Neural cell (in vitro differentiated cells): ENCODE measurements at regions not wholly inside any gene's neighbourhood (a gene's known extent, or its start where the extent isn't known, plus 50 kb on each side); places are given as distances from the start of the nearest gene placed in this dataset.

Experiments used
- H2AFZ ChIP-seq: fragments of 200-600, 300-800 bp; sonication (generic), shearing (Covaris generic); 2 replicates; pipeline ENCODE4 v1.6.0; 2014; ENCODE audit warnings: low read depth, mild to moderate bottlenecking, antibody characterized with exemption, low read length, moderate library complexity
- H3F3A ChIP-seq: fragments of 200-600 bp; shearing (Covaris generic); 2 replicates; pipeline ENCODE4 v1.6.1; 2016; ENCODE audit warnings: mild to moderate bottlenecking, moderate library complexity, mixed read lengths, antibody characterized with exemption, low read length; ENCODE audit not compliant: insufficient read depth, poor library complexity, severe bottlenecking
- H3K27ac ChIP-seq: fragments of 200-600, 300-800 bp; sonication (generic), shearing (Covaris generic); 2 replicates; pipeline ENCODE4 v1.5.1; 2014; ENCODE audit warnings: mild to moderate bottlenecking, low read length, moderate library complexity
- H3K27me3 ChIP-seq: fragments of 300-800, 200-600 bp; sonication (generic), shearing (Covaris generic); 2 replicates; pipeline ENCODE4 v1.6.0; 2014; ENCODE audit warnings: mild to moderate bottlenecking, low read depth, low read length, moderate library complexity; ENCODE audit not compliant: insufficient read depth
- H3K36me3 ChIP-seq: fragments of 300-800, 200-600 bp; sonication (generic), shearing (Covaris generic); 2 replicates; pipeline ENCODE4 v1.5.1; 2014; ENCODE audit warnings: mild to moderate bottlenecking, antibody characterized with exemption, low read length, moderate library complexity; ENCODE audit not compliant: insufficient read depth
- H3K4me2 ChIP-seq: fragments of 300-800, 200-600 bp; sonication (generic), shearing (Covaris generic); 2 replicates; pipeline ENCODE4 v1.6.0; 2014; ENCODE audit warnings: mild to moderate bottlenecking, low read length
- H3K4me3 ChIP-seq: fragments of 300-800, 200-600 bp; sonication (generic), shearing (Covaris generic); 2 replicates; pipeline ENCODE4 v1.5.1; 2014; ENCODE audit warnings: mild to moderate bottlenecking, low read length, moderate library complexity
- H3K79me2 ChIP-seq: fragments of 200-600 bp; shearing (Covaris generic); replicated peaks from 2 replicates; pipeline ENCODE4 v1.6.0; 2014; ENCODE audit warnings: mild to moderate bottlenecking, low read length, moderate library complexity; ENCODE audit not compliant: insufficient read depth
- H3K9ac ChIP-seq: fragments of 300-800, 200-600 bp; sonication (generic), shearing (Covaris generic); 2 replicates; pipeline ENCODE4 v1.6.1; 2016; ENCODE audit warnings: mild to moderate bottlenecking, low read length, mixed read lengths
- H3K9me2 ChIP-seq: fragments of 200-600 bp; shearing (Covaris generic); 2 replicates; pipeline ENCODE4 v1.6.1; 2016; ENCODE audit warnings: mild to moderate bottlenecking, low read length, mixed read lengths; ENCODE audit not compliant: insufficient read depth
- H3K9me3 ChIP-seq: fragments of 200-600, 300-800 bp; sonication (generic), shearing (Covaris generic); 2 replicates; pipeline ENCODE4 v1.6.1; 2016; ENCODE audit warnings: mild to moderate bottlenecking, mixed run types, low read length, moderate library complexity, mixed read lengths
- H4K20me1 ChIP-seq: fragments of 200-600 bp; shearing (Covaris generic); 2 replicates; pipeline ENCODE4 v1.6.1; 2016; ENCODE audit warnings: mild to moderate bottlenecking, mixed run types; ENCODE audit not compliant: insufficient read depth
- CTCF ChIP-seq: fragments of 450-650 bp; IDR thresholded peaks from 2 replicates; pipeline ENCODE4 v1.5.1; 2014; ENCODE audit warnings: antibody characterized with exemption, mild to moderate bottlenecking, moderate library complexity; ENCODE audit not compliant: poor library complexity, severe bottlenecking
- EP300 ChIP-seq: fragments of 450-650 bp; conservative IDR thresholded peaks from 2 replicates; pipeline ENCODE4 v1.6.1; 2014; ENCODE audit warnings: antibody characterized with exemption, mild to moderate bottlenecking, moderate library complexity; ENCODE audit not compliant: poor library complexity, severe bottlenecking
- EZH2 ChIP-seq: fragments of 200-600, 300-800 bp; shearing (Covaris generic), sonication (generic); IDR thresholded peaks from 2 replicates; pipeline ENCODE4 v1.6.1; 2014; ENCODE audit warnings: antibody characterized with exemption, low read length, borderline replicate concordance, mild to moderate bottlenecking; ENCODE audit not compliant: insufficient read depth, poor library complexity, severe bottlenecking
- MXI1 ChIP-seq: fragments of 450-650 bp; conservative IDR thresholded peaks from 2 replicates; pipeline ENCODE4 v1.6.1; 2014; ENCODE audit warnings: antibody characterized with exemption, mild to moderate bottlenecking; ENCODE audit not compliant: poor library complexity, severe bottlenecking
- RAD21 ChIP-seq: fragments of 450-650 bp; conservative IDR thresholded peaks from 2 replicates; pipeline ENCODE4 v1.6.1; 2014; ENCODE audit warnings: antibody characterized with exemption, mild to moderate bottlenecking, moderate library complexity
- TAF1 ChIP-seq: IDR thresholded peaks from 2 replicates; pipeline ENCODE4 v1.6.1; 2012; ENCODE audit warnings: low read depth
- TF ChIP-seq, protein P1 (sequence below): IDR thresholded peaks from 2 replicates; pipeline ENCODE4 v1.6.1; 2012; ENCODE audit warnings: borderline replicate concordance

DNA sequence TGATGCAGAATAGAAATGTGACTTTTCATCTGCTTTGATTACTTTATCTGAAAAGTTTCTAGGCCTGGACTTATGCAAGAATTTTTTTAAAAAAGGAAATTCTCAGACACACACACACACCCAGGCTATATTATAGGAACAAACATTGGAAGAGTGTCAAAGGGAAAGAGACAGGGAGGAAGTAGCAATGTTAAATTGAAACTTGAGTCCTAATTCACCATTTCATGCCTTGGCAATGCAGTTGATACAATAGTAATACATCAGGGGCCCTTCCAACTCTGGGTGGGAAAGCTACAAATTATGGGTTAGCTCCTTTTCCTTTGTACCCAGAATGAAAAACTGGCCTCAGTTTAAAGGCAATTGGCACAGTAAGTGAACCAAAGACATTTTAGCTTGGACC is 258.0 kb upstream of the LYZL1 start:
- Histone ChIP-seq H3K27me3 (no peaks in the 10 kb centered on the region), H3K4me3 (no peak overlapping the region), H2AFZ (no peak overlapping the region), H3F3A (no peaks in the 10 kb centered on the region), H3K36me3 (no peaks in the 10 kb centered on the region), H3K79me2 (no peaks in the 10 kb centered on the region), H3K9me2 (no peaks in the 10 kb centered on the region), H3K4me2 (no peak overlapping the region), H3K9ac (no peak overlapping the region), H4K20me1 (no peaks in the 10 kb centered on the region), H3K27ac (no peak overlapping the region), H3K9me3 (no peaks in the 10 kb centered on the region)
- TF ChIP-seq RAD21 (no peak), EZH2 (no peak), MXI1 (no peak), CTCF (no peak)
- TF ChIP-seq, protein P1, sequence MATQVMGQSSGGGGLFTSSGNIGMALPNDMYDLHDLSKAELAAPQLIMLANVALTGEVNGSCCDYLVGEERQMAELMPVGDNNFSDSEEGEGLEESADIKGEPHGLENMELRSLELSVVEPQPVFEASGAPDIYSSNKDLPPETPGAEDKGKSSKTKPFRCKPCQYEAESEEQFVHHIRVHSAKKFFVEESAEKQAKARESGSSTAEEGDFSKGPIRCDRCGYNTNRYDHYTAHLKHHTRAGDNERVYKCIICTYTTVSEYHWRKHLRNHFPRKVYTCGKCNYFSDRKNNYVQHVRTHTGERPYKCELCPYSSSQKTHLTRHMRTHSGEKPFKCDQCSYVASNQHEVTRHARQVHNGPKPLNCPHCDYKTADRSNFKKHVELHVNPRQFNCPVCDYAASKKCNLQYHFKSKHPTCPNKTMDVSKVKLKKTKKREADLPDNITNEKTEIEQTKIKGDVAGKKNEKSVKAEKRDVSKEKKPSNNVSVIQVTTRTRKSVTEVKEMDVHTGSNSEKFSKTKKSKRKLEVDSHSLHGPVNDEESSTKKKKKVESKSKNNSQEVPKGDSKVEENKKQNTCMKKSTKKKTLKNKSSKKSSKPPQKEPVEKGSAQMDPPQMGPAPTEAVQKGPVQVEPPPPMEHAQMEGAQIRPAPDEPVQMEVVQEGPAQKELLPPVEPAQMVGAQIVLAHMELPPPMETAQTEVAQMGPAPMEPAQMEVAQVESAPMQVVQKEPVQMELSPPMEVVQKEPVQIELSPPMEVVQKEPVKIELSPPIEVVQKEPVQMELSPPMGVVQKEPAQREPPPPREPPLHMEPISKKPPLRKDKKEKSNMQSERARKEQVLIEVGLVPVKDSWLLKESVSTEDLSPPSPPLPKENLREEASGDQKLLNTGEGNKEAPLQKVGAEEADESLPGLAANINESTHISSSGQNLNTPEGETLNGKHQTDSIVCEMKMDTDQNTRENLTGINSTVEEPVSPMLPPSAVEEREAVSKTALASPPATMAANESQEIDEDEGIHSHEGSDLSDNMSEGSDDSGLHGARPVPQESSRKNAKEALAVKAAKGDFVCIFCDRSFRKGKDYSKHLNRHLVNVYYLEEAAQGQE, result no peak

DNA sequence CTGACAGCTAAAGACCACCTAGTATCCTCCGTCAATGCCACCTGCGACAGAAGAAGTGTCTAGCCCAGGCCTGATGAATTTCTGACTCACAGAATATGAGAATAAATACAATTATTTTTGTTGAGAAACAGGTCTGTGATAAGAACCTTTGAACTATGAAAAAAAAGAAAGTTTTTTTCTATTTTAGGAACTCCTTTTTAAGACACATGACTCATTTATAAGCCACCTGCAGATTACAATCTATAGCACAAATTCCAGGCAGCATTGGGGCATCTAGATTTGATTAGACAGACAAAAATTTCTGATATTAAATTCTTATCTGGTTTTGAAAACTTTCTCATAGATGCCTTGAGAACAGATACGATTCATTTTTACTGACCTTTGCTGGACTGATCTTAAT is 256.7 kb upstream of the LYZL1 start:
- H3K4me2 ChIP-seq, result no peak overlapping the region
- H3K27ac ChIP-seq, result no peak overlapping the region
- no peaks in the 10 kb centered on the region for H4K20me1 ChIP-seq
- H2AFZ ChIP-seq, result no peak overlapping the region
- H3K9ac ChIP-seq, result no peak overlapping the region
- H3K36me3 ChIP-seq, result no peaks in the 10 kb centered on the region
- no peak overlapping the region for H3K4me3 ChIP-seq
- no peaks in the 10 kb centered on the region for H3K79me2 ChIP-seq
- no peaks in the 10 kb centered on the region for H3K27me3 ChIP-seq
- H3F3A ChIP-seq, result no peaks in the 10 kb centered on the region
- H3K9me3 ChIP-seq, result no peaks in the 10 kb centered on the region
- TF ChIP-seq TAF1, result no peak
- TF ChIP-seq, protein P1, result no peak
- TF ChIP-seq EP300, result no peak
- no peaks in the 10 kb centered on the region for H3K9me2 ChIP-seq
